Neutrophil (primary cell): ENCODE measurements at regions not wholly inside any gene's neighbourhood (a gene's known extent, or its start where the extent isn't known, plus 50 kb on each side); places are given as distances from the start of the nearest gene placed in this dataset.

Source experiments
- H3K27ac ChIP-seq: fragments of 200-600 bp; sonication (generic); 2 replicates; pipeline ENCODE4 v1.5.1; 2016; ENCODE audit warnings: mild to moderate bottlenecking, moderate library complexity
- H3K27me3 ChIP-seq: fragments of 200-600 bp; sonication (generic); 2 replicates; pipeline ENCODE4 v1.6.0; 2016; ENCODE audit warnings: mild to moderate bottlenecking
- H3K36me3 ChIP-seq: fragments of 200-600 bp; sonication (generic); 2 replicates; pipeline ENCODE4 v1.5.1; 2017
- H3K4me1 ChIP-seq, 2 experiments: fragments of 200-600 bp in 1 of 2; sonication (generic) in 1 of 2; 1 replicate in 1 of 2; 2 replicates in 1 of 2; pipeline versions ENCODE4 v1.5.1 to v1.6.1; 2013 to 2016; ENCODE audit warnings: low read depth in 1 of 2, low read length in 1 of 2, mild to moderate bottlenecking in 1 of 2, moderate library complexity in 1 of 2; ENCODE audit not compliant: control insufficient read depth in 1 of 2, insufficient read depth in 1 of 2
- H3K4me3 ChIP-seq, 2 experiments: fragments of 200-600 bp in 1 of 2; sonication (generic) in 1 of 2; 1 replicate in 1 of 2; 2 replicates in 1 of 2; pipeline ENCODE4 v1.5.1; 2013 to 2016; ENCODE audit warnings: low read depth in 1 of 2, low read length in 1 of 2, mild to moderate bottlenecking in 1 of 2, moderate library complexity in 1 of 2
- H3K9me3 ChIP-seq: fragments of 200-600 bp; sonication (generic); 2 replicates; pipeline ENCODE4 v1.5.1; 2016
- CTCF ChIP-seq: fragments of 200-600 bp; sonication (generic); IDR thresholded peaks from 2 replicates; pipeline ENCODE4 v1.5.1; 2016; ENCODE audit warnings: antibody characterized with exemption

- H3K4me1 ChIP-seq = peaks cover 0 to 2% of the 10 kb centered on the region in 2 experiments
- H3K27ac ChIP-seq = no peak overlapping the region
- H3K27me3 ChIP-seq = no peaks in the 10 kb centered on the region
- no peak for TF ChIP-seq CTCF
- H3K36me3 ChIP-seq = no peaks in the 10 kb centered on the region
- H3K9me3 ChIP-seq = no peaks in the 10 kb centered on the region
- no peak overlapping the region for H3K4me3 ChIP-seq
These were observed 59.1 kb upstream of the JUN start for GRCh38 chr1:58842941-58843340.

- Histone ChIP-seq H3K4me1 (peaks cover 0 to 2% of the 10 kb centered on the region in 2 experiments), H3K4me3 (no peak overlapping the region), H3K27ac (no peak overlapping the region), H3K27me3 (no peaks in the 10 kb centered on the region), H3K9me3 (no peaks in the 10 kb centered on the region), H3K36me3 (no peaks in the 10 kb centered on the region)
- no peak for TF ChIP-seq CTCF
These were observed 60.3 kb upstream of the JUN start for GRCh38 chr1:58844176-58844575.

- H3K9me3 ChIP-seq = no peaks in the 10 kb centered on the region
- peaks cover 0 to 2% of the 10 kb centered on the region in 2 experiments for H3K4me1 ChIP-seq
- no peaks in the 10 kb centered on the region for H3K27me3 ChIP-seq
- H3K4me3 ChIP-seq = no peak overlapping the region
- no peak overlapping the region for H3K27ac ChIP-seq
- TF ChIP-seq CTCF = no peak
- H3K36me3 ChIP-seq = no peaks in the 10 kb centered on the region
These were observed 62.1 kb upstream of the JUN start for GRCh38 chr1:58845942-58846341.

- no peak overlapping the region for H3K4me3 ChIP-seq
- H3K36me3 ChIP-seq = no peaks in the 10 kb centered on the region
- no peaks in the 10 kb centered on the region for H3K9me3 ChIP-seq
- H3K4me1 ChIP-seq = peaks cover 0 to 2% of the 10 kb centered on the region in 2 experiments
- H3K27ac ChIP-seq = no peak overlapping the region
- H3K27me3 ChIP-seq = no peaks in the 10 kb centered on the region
- no peak for TF ChIP-seq CTCF
These were observed 65.1 kb upstream of the JUN start for GRCh38 chr1:58848818-58849411.

GRCh38 chr1:58849551-58849950 lies 65.7 kb upstream of the JUN start:
- Histone ChIP-seq H3K4me1 (peaks cover 2 to 6% of the 10 kb centered on the region in 2 experiments), H3K4me3 (no peak overlapping the region), H3K9me3 (no peaks in the 10 kb centered on the region), H3K27me3 (no peaks in the 10 kb centered on the region), H3K36me3 (no peaks in the 10 kb centered on the region), H3K27ac (no peak overlapping the region)
- no peak for TF ChIP-seq CTCF
